Lung (tissue), 11 donors: ENCODE measurements at regions not wholly inside any gene's neighbourhood (a gene's known extent, or its start where the extent isn't known, plus 50 kb on each side); places are given as distances from the start of the nearest gene placed in this dataset.

Source experiments
- ATAC-seq: fragments of 200-7000 bp; cut with Tn5 transposase; one replicate; pipeline ENCODE4 v1.9.1; 2020; ENCODE audit warnings: moderate number of reproducible peaks; ENCODE audit not compliant: insufficient read depth, low FRiP score
- DNase-seq, 3 donors: peaks; one replicate each; pipeline ENCODE4 v3.0.0-alpha.2; 2013 to 2017
- H3K27ac ChIP-seq, 2 donors: one replicate each; pipeline ENCODE4 v1.5.1; 2013; ENCODE audit warnings: mild to moderate bottlenecking in 2 of 2, moderate library complexity in 2 of 2, control low read depth in 1 of 2, inconsistent platforms in 1 of 2, low read depth in 1 of 2, low read length in 1 of 2
- H3K27me3 ChIP-seq, 3 donors: one replicate each; pipeline ENCODE4 v1.5.1; 2013; ENCODE audit warnings: low read length in 2 of 3; ENCODE audit not compliant: control insufficient read depth in 3 of 3, insufficient read depth in 3 of 3
- H3K36me3 ChIP-seq, 4 donors: one replicate each; pipeline ENCODE4 v1.5.1; 2013; ENCODE audit warnings: low read length in 4 of 4, mild to moderate bottlenecking in 1 of 4, moderate library complexity in 1 of 4; ENCODE audit not compliant: control insufficient read depth in 4 of 4, insufficient read depth in 4 of 4
- H3K4me1 ChIP-seq, 5 donors: one replicate each; pipeline ENCODE4 v1.5.1; 2013; ENCODE audit warnings: low read length in 5 of 5, mild to moderate bottlenecking in 2 of 5, moderate library complexity in 1 of 5; ENCODE audit not compliant: control insufficient read depth in 5 of 5, insufficient read depth in 5 of 5
- H3K4me3 ChIP-seq: one replicate; pipeline ENCODE4 v1.5.1; 2013; ENCODE audit warnings: mild to moderate bottlenecking, control low read depth, moderate library complexity
- H3K9ac ChIP-seq, 2 donors: one replicate each; pipeline ENCODE4 v1.5.1; 2013; ENCODE audit warnings: low read length in 2 of 2, control low read depth in 1 of 2; ENCODE audit not compliant: insufficient read depth in 1 of 2
- H3K9me3 ChIP-seq, 4 donors: one replicate each; pipeline ENCODE4 v1.5.1; 2013; ENCODE audit warnings: low read length in 3 of 4, mild to moderate bottlenecking in 1 of 4, moderate library complexity in 1 of 4; ENCODE audit not compliant: control insufficient read depth in 4 of 4, insufficient read depth in 3 of 4
- CTCF ChIP-seq: IDR thresholded peaks from 2 replicates; pipeline ENCODE4 v1.5.1; 2012; ENCODE audit warnings: mild to moderate bottlenecking; ENCODE audit errors: control extremely low read depth, extremely low read depth
- WGBS, 2 donors: extraction: QIAGEN DNeasy Blood & Tissue Kit; methylation state at CpG; one replicate each; pipeline ENCODE4 v1.1.7; 2013; 5-methylcytosine and 5-hydroxymethylcytosine counted together
- donor health status: control.
- donor health status: control.
- donor health status: Bipolar disorder and iron deficiency.
- donor health status: healthy.
- donor health status: DM: yes; HTN: yes; CAD: no.

- no peaks in the 10 kb centered on the region for H3K36me3 ChIP-seq
- no peak overlapping the region for H3K27ac ChIP-seq
- H3K9ac ChIP-seq, result no peak overlapping the region
- no peak for DNase-seq
- no peak overlapping the region for H3K4me3 ChIP-seq
- ATAC-seq, result no peak
- TF ChIP-seq CTCF, result no peak
- 92 to 96% methylated on average over 9 of the region's 9 CpGs for WGBS, 2 donors
- H3K27me3 ChIP-seq, result no peaks in the 10 kb centered on the region
- no peaks in the 10 kb centered on the region for H3K9me3 ChIP-seq
- H3K4me1 ChIP-seq, result peaks cover 0 to 3% (median 0%) of the 10 kb centered on the region in 5 donors
Measured at GRCh38 chr10:4671451-4672145, 154.4 kb upstream of the AKR1E2 start.

GRCh38 chr10:4670737-4671136 is 155.3 kb upstream of the AKR1E2 start:
- no peak overlapping the region for H3K27ac ChIP-seq
- no peaks in the 10 kb centered on the region for H3K36me3 ChIP-seq
- no peaks in the 10 kb centered on the region for H3K9me3 ChIP-seq
- peaks cover 0 to 3% (median 0%) of the 10 kb centered on the region in 5 donors for H3K4me1 ChIP-seq
- no peak for TF ChIP-seq CTCF
- no peak overlapping the region for H3K4me3 ChIP-seq
- no peak for DNase-seq
- no peak for ATAC-seq
- no peak overlapping the region for H3K9ac ChIP-seq
- H3K27me3 ChIP-seq, result no peaks in the 10 kb centered on the region

GRCh38 chr10:4669585-4669984 is 156.4 kb upstream of the AKR1E2 start:
- H3K9ac ChIP-seq, result no peak overlapping the region
- no peak for ATAC-seq
- no peak overlapping the region for H3K4me3 ChIP-seq
- peaks cover 0 to 4% (median 0%) of the 10 kb centered on the region in 5 donors for H3K4me1 ChIP-seq
- TF ChIP-seq CTCF, result no peak
- DNase-seq, result no peak
- WGBS, 2 donors, result 77 to 85% methylated on average over 2 of the region's 2 CpGs
- no peaks in the 10 kb centered on the region for H3K36me3 ChIP-seq
- no peak overlapping the region for H3K27ac ChIP-seq
- no peaks in the 10 kb centered on the region for H3K9me3 ChIP-seq
- H3K27me3 ChIP-seq, result no peaks in the 10 kb centered on the region
